IMR-90 (cell line): ENCODE measurements at regions not wholly inside any gene's neighbourhood (a gene's known extent, or its start where the extent isn't known, plus 50 kb on each side); places are given as distances from the start of the nearest gene placed in this dataset.

Source experiments
- ATAC-seq: fragments of 200-7000 bp; cut with Tn5 transposase; 2 replicates; pipeline ENCODE4 v1.9.1; 2020; ENCODE audit warnings: low read depth, mild to moderate bottlenecking, moderate library complexity
- BruUV-seq: library from RNA; stranded (reverse); fragments of 400-500 nt; replicated peaks from 2 replicates; lab custom pipeline; 2021; lab: Mats Ljungman, UMichigan
- CTCF ChIA-PET: fragments of 300-600 bp; formaldehyde crosslinking; extraction: SDS; loops from one replicate; lab custom pipeline; 2021; ENCODE audit warnings: antibody characterized with exemption; lab: Yijun Ruan, JAX
- POLR2A ChIA-PET: fragments of 300-600 bp; sonication (Branson Sonifier 250); formaldehyde crosslinking; loops from one replicate; lab custom pipeline; 2022; ENCODE audit warnings: antibody characterized with exemption; ENCODE audit not compliant: unreplicated experiment; lab: Charles Lee
- DNase-seq: peaks from one replicate; pipeline ENCODE4 v3.0.0; 2013
- H2AFZ ChIP-seq: replicated peaks from 2 replicates; pipeline ENCODE3; 2013; ENCODE audit warnings: low read length, mild to moderate bottlenecking; ENCODE audit not compliant: poor library complexity
- H2AK5ac ChIP-seq: 2 replicates; pipeline ENCODE4 v1.6.1; 2013; ENCODE audit warnings: low read depth, low read length, inconsistent platforms
- H2AK9ac ChIP-seq: replicated peaks from 2 replicates; pipeline ENCODE3; 2013; ENCODE audit warnings: mild to moderate bottlenecking, low read depth, low read length, moderate library complexity; ENCODE audit not compliant: poor library complexity
- H2BK120ac ChIP-seq: 2 replicates; pipeline ENCODE4 v1.6.1; 2013; ENCODE audit warnings: low read depth, low read length, inconsistent platforms
- H2BK15ac ChIP-seq: 3 replicates; pipeline ENCODE4 v1.6.1; 2013; ENCODE audit warnings: low read depth, low read length, inconsistent platforms
- H2BK20ac ChIP-seq: 2 replicates; pipeline ENCODE4 v1.6.1; 2013; ENCODE audit warnings: low read depth, mild to moderate bottlenecking, inconsistent platforms, low read length, moderate library complexity
- H2BK5ac ChIP-seq: 2 replicates; pipeline ENCODE4 v1.6.1; 2013; ENCODE audit warnings: mild to moderate bottlenecking, low read depth, low read length, inconsistent platforms; ENCODE audit not compliant: poor library complexity, severe bottlenecking
- H3K14ac ChIP-seq: replicated peaks from 2 replicates; pipeline ENCODE4 v1.6.1; 2013; ENCODE audit warnings: low read depth, low read length, inconsistent platforms
- H3K18ac ChIP-seq: 2 replicates; pipeline ENCODE4 v1.6.1; 2013; ENCODE audit warnings: low read depth, low read length, control low read depth
- H3K23ac ChIP-seq: 2 replicates; pipeline ENCODE4 v1.6.1; 2013; ENCODE audit warnings: low read depth, low read length, inconsistent platforms
- H3K27ac ChIP-seq: 2 replicates; pipeline ENCODE4 v1.5.1; 2013; ENCODE audit warnings: mild to moderate bottlenecking, control low read depth, low read length; ENCODE audit not compliant: insufficient read depth
- H3K27me3 ChIP-seq: 2 replicates; pipeline ENCODE4 v1.6.1; 2013; ENCODE audit warnings: low read length; ENCODE audit not compliant: control insufficient read depth, insufficient read depth
- H3K36me3 ChIP-seq: 2 replicates; pipeline ENCODE4 v1.6.1; 2013; ENCODE audit warnings: low read length, mixed read lengths; ENCODE audit not compliant: control insufficient read depth, insufficient read depth
- H3K4ac ChIP-seq: 2 replicates; pipeline ENCODE4 v1.6.1; 2013; ENCODE audit warnings: low read depth, low read length, inconsistent platforms
- H3K4me1 ChIP-seq: 2 replicates; pipeline ENCODE4 v1.6.1; 2013; ENCODE audit warnings: low read length, mixed read lengths; ENCODE audit not compliant: control insufficient read depth, insufficient read depth
- H3K4me2 ChIP-seq: 2 replicates; pipeline ENCODE4 v1.6.1; 2013; ENCODE audit warnings: low read depth, mild to moderate bottlenecking, control low read depth, low read length, moderate library complexity
- H3K4me3 ChIP-seq: 2 replicates; pipeline ENCODE4 v1.5.1; 2013; ENCODE audit warnings: low read depth, mild to moderate bottlenecking, control low read depth, low read length, moderate library complexity; ENCODE audit not compliant: insufficient read depth
- H3K56ac ChIP-seq: 2 replicates; pipeline ENCODE4 v1.6.1; 2013; ENCODE audit warnings: low read length, inconsistent platforms; ENCODE audit not compliant: insufficient read depth; ENCODE audit errors: extremely low read depth
- H3K79me1 ChIP-seq, 2 experiments: 2 replicates each; pipeline ENCODE4 v1.6.1; 2013; ENCODE audit warnings: low read length in 2 of 2, inconsistent platforms in 1 of 2, low read depth in 1 of 2
- H3K9ac ChIP-seq: 2 replicates; pipeline ENCODE4 v1.6.1; 2013; ENCODE audit warnings: low read depth, low read length, control low read depth
- H3K9me1 ChIP-seq: 2 replicates; pipeline ENCODE4 v1.6.1; 2013; ENCODE audit warnings: low read length, inconsistent platforms; ENCODE audit not compliant: insufficient read depth
- H3K9me3 ChIP-seq: 2 replicates; pipeline ENCODE4 v1.6.1; 2013; ENCODE audit warnings: low read length; ENCODE audit not compliant: control insufficient read depth, insufficient read depth
- H4K20me1 ChIP-seq: 2 replicates; pipeline ENCODE4 v1.6.1; 2013; ENCODE audit warnings: low read length, inconsistent platforms; ENCODE audit not compliant: insufficient read depth
- H4K5ac ChIP-seq: 2 replicates; pipeline ENCODE4 v1.6.1; 2013; ENCODE audit warnings: mild to moderate bottlenecking, low read depth, low read length, control low read depth
- H4K8ac ChIP-seq, 2 experiments: 2 replicates each; pipeline ENCODE4 v1.6.1; 2013; ENCODE audit warnings: low read depth in 2 of 2, low read length in 2 of 2, control low read depth in 1 of 2, inconsistent platforms in 1 of 2
- H4K91ac ChIP-seq: 2 replicates; pipeline ENCODE4 v1.6.1; 2013; ENCODE audit warnings: low read depth, low read length, inconsistent platforms; ENCODE audit not compliant: insufficient read depth
- MAFK ChIP-seq: IDR thresholded peaks from 2 replicates; pipeline ENCODE4 v1.6.1; 2012; ENCODE audit warnings: low read depth, low read length, improper control_type of control experiment
- RCOR1 ChIP-seq: IDR thresholded peaks from 2 replicates; pipeline ENCODE4 v1.6.1; 2012; ENCODE audit warnings: mild to moderate bottlenecking, low read length, improper control_type of control experiment; ENCODE audit not compliant: insufficient replicate concordance
- WGBS, 2 experiments: methylation state at CpG; one replicate each; pipeline versions ENCODE4 v1.1.5 to v1.1.7; 2013; ENCODE audit warnings: missing lambda C conversion rate in 2 of 2; ENCODE audit not compliant: insufficient read length in 1 of 2; ENCODE audit errors: extremely low coverage in 2 of 2; 5-methylcytosine and 5-hydroxymethylcytosine counted together
- dilution Hi-C: fragments of 300-500 bp; cut with HindIII; formaldehyde crosslinking; loops from one replicate; pipeline ENCODE4 v1.14.3; 2018; ENCODE audit warnings: low sequenced_read_pairs; ENCODE audit not compliant: unreplicated experiment
- in situ Hi-C: fragments of 300-500 bp; cut with MboI; formaldehyde crosslinking; loops from 3 replicates; pipeline ENCODE4 v1.14.3; 2019; ENCODE audit warnings: low sequenced_read_pairs, inconsistent platforms, mixed read lengths
- intact Hi-C: fragments of 100-400 bp; cut with micrococcal nuclease; formaldehyde crosslinking; loops from 2 replicates; pipeline ENCODE4 v1.10.0; 2022

- DNase-seq (no peak), ATAC-seq (no peak)
- Histone ChIP-seq H3K14ac (no peak overlapping the region), H3K9ac (no peak overlapping the region), H4K8ac (no peak overlapping the region), H3K23ac (no peak overlapping the region), H2AK9ac (no peak overlapping the region), H3K79me1 (no peaks in the 10 kb centered on the region), H2BK15ac (no peak overlapping the region), H4K5ac (no peak overlapping the region), H3K18ac (no peak overlapping the region), H3K36me3 (no peaks in the 10 kb centered on the region), H2AK5ac (no peak overlapping the region), H4K91ac (no peak overlapping the region), H3K4ac (no peak overlapping the region), H2BK5ac (no peak overlapping the region), H2BK20ac (no peak overlapping the region), H3K4me2 (no peak overlapping the region), H3K4me1 (no peaks in the 10 kb centered on the region), H3K9me3 (peaks cover 20% of the 10 kb centered on the region), H3K56ac (no peak overlapping the region), H3K4me3 (no peak overlapping the region), H3K27me3 (no peaks in the 10 kb centered on the region), H3K27ac (no peak overlapping the region), H2AFZ (no peak overlapping the region), H3K9me1 (no peaks in the 10 kb centered on the region), H2BK120ac (no peak overlapping the region), H4K20me1 (no peaks in the 10 kb centered on the region)
- ChIA-PET CTCF (no interaction called here), POLR2A (no interaction called here)
- in situ Hi-C loops, result no loop called here
- dilution Hi-C loops, result no loop called here
- BruUV-seq, result no TSS peak
- intact Hi-C loops, result no loop called here
- WGBS, 2 experiments, result 25% methylated on average over 2 of the region's 9 CpGs; no CpG with 5 or more reads in 1 of the 2 experiments
- TF ChIP-seq RCOR1 (no peak), MAFK (peak; percentile 23; the same call in 1 of the 2 replicates)
These were observed 298.7 kb downstream of the NPHP4 start for GRCh38 chr1:5693568-5693967.
